HEK293T (cell line): ENCODE measurements at regions not wholly inside any gene's neighbourhood (a gene's known extent, or its start where the extent isn't known, plus 50 kb on each side); places are given as distances from the start of the nearest gene placed in this dataset.

Experiments used
- CTCF ChIA-PET: fragments of 350-600 bp; formaldehyde crosslinking; extraction: SDS; loops from one replicate; lab custom pipeline; 2021; ENCODE audit warnings: antibody characterized with exemption, inconsistent platforms; lab: Yijun Ruan, JAX
- POLR2A ChIA-PET: fragments of 350-600 bp; formaldehyde crosslinking; extraction: SDS; loops from one replicate; lab custom pipeline; 2020; ENCODE audit warnings: antibody characterized with exemption, inconsistent platforms; lab: Yijun Ruan, JAX
- DNase-seq: peaks from one replicate; pipeline ENCODE4 v3.0.0; 2012; ENCODE audit warnings: mixed read lengths; ENCODE audit errors: extremely low spot score
- ARNT ChIP-seq: fragments of 450-650 bp; IDR thresholded peaks from 2 replicates; pipeline ENCODE4 v1.6.1; 2017; ENCODE audit warnings: mild to moderate bottlenecking
- BHLHE40 ChIP-seq: fragments of 450-650 bp; IDR thresholded peaks from 2 replicates; pipeline ENCODE4 v1.6.1; 2016; ENCODE audit warnings: mild to moderate bottlenecking, moderate library complexity, borderline replicate concordance
- CTBP1 ChIP-seq: fragments of 450-650 bp; IDR thresholded peaks from 2 replicates; pipeline ENCODE4 v1.6.1; 2016; ENCODE audit warnings: borderline replicate concordance
- ELF4 ChIP-seq: fragments of 450-650 bp; IDR thresholded peaks from 2 replicates; pipeline ENCODE4 v1.6.1; 2017; ENCODE audit warnings: antibody characterized with exemption
- FOXA1 ChIP-seq: fragments of 450-650 bp; IDR thresholded peaks from 2 replicates; pipeline ENCODE4 v1.6.1; 2016; ENCODE audit warnings: mild to moderate bottlenecking
- FOXK2 ChIP-seq: fragments of 450-650 bp; IDR thresholded peaks from 2 replicates; pipeline ENCODE4 v1.6.1; 2016; ENCODE audit warnings: mild to moderate bottlenecking
- FOXM1 ChIP-seq: fragments of 450-650 bp; IDR thresholded peaks from 2 replicates; pipeline ENCODE4 v1.6.1; 2017; ENCODE audit warnings: mild to moderate bottlenecking, borderline replicate concordance
- HDGF ChIP-seq: fragments of 450-650 bp; IDR thresholded peaks from 2 replicates; pipeline ENCODE4 v1.6.1; 2017; ENCODE audit warnings: antibody characterized with exemption, borderline replicate concordance
- L3MBTL2 ChIP-seq: fragments of 450-650 bp; conservative IDR thresholded peaks from 2 replicates; pipeline ENCODE4 v1.6.1; 2016; ENCODE audit warnings: mild to moderate bottlenecking
- LEF1 ChIP-seq: fragments of 450-650 bp; IDR thresholded peaks from 2 replicates; pipeline ENCODE4 v1.6.1; 2017; ENCODE audit warnings: mild to moderate bottlenecking, borderline replicate concordance
- NFRKB ChIP-seq: fragments of 450-650 bp; IDR thresholded peaks from 2 replicates; pipeline ENCODE4 v1.6.1; 2016; ENCODE audit warnings: mild to moderate bottlenecking, moderate library complexity
- SP1 ChIP-seq: fragments of 450-650 bp; IDR thresholded peaks from 2 replicates; pipeline ENCODE4 v1.6.1; 2017
- SUZ12 ChIP-seq: fragments of 450-650 bp; IDR thresholded peaks from 2 replicates; pipeline ENCODE4 v1.6.1; 2016; ENCODE audit warnings: mild to moderate bottlenecking
- TARDBP ChIP-seq: fragments of 450-650 bp; IDR thresholded peaks from 2 replicates; pipeline ENCODE4 v1.6.1; 2016
- ZNF384 ChIP-seq: fragments of 450-650 bp; IDR thresholded peaks from 2 replicates; pipeline ENCODE4 v1.6.1; 2016
- TF ChIP-seq, protein P1 (sequence below): fragments of 450-650 bp; IDR thresholded peaks from 2 replicates; pipeline ENCODE4 v1.6.1; 2016

DNA sequence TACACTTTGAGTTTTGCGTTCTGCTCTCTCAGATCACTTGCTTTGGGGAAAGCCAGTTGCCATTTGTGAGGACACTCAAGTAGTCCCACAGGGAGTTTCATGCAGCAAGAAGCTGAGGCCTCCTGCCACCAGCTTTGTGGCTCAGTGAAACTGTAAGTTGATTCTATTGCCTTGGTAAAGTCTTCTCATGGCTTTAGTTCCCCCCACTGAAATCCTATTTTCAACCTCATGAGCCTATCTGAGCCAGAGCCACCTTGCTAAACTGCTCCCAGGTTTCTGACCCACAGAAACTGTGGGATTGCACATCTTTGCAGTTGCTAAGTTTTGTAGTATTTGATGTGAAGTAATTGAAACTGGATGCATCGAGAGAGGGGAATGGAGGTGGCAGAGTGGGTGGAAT, 85.4 kb upstream of the TOP3B start:
- DNase-seq, result no peak
- TF ChIP-seq FOXK2, result no peak
- TF ChIP-seq, protein P1, sequence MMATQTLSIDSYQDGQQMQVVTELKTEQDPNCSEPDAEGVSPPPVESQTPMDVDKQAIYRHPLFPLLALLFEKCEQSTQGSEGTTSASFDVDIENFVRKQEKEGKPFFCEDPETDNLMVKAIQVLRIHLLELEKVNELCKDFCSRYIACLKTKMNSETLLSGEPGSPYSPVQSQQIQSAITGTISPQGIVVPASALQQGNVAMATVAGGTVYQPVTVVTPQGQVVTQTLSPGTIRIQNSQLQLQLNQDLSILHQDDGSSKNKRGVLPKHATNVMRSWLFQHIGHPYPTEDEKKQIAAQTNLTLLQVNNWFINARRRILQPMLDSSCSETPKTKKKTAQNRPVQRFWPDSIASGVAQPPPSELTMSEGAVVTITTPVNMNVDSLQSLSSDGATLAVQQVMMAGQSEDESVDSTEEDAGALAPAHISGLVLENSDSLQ, result no peak
- TF ChIP-seq SP1, result no peak
- CTCF ChIA-PET, result no interaction called here
- POLR2A ChIA-PET, result no interaction called here

DNA sequence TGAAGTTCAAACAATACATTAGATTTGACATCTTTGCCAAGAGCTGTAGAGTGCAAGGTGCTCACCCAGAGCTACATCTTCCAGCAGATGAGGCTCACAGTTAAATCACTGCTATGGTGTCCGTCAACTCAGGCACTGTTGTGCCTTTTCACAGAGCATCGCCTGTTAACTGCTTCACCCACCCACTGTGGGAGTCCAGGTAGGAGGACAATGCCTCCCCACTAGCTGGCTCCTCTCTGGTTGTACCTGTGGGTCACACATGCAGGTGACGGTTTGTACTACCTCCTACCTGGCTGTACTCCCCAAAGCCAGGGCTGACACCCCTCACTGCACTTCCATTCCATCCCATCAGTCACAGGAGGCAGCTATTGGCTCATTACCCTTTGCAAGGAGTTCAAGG, 84.6 kb upstream of the TOP3B start:
- CTCF ChIA-PET, result no interaction called here
- no peak for TF ChIP-seq TARDBP
- no peak for TF ChIP-seq ELF4
- TF ChIP-seq FOXA1, result no peak
- TF ChIP-seq FOXM1, result no peak
- no peak for TF ChIP-seq SP1
- TF ChIP-seq L3MBTL2, result no peak
- TF ChIP-seq CTBP1, result no peak
- TF ChIP-seq FOXK2, result no peak
- no peak for TF ChIP-seq ZNF384
- no peak for TF ChIP-seq ARNT
- TF ChIP-seq, protein P1, result no peak
- no peak for TF ChIP-seq BHLHE40
- POLR2A ChIA-PET, result no interaction called here
- DNase-seq, result no peak

DNA sequence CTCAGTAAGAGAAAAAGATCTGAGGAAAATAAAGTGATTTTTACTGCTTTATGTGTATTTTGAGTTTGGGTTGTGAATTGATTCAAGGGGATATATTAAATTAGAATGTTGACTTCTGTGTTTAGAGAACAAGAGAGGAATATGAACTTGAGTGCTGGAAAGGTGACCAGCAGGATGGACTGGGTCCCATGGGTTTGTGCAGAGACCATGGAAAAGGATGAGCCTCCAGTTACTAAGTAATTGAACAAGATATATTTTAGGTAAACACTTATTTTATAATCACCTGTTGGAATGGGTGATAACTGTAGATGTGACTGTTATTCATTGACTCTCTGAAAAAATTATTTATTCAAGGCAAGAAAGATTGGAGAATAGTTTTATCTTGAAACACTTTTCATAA, 82.0 kb upstream of the TOP3B start:
- DNase-seq, result no peak
- POLR2A ChIA-PET, result no interaction called here
- CTCF ChIA-PET, result no interaction called here
- TF ChIP-seq FOXM1 (no peak), SUZ12 (no peak), ZNF384 (no peak), ARNT (no peak), SP1 (no peak), FOXK2 (no peak), ELF4 (no peak), FOXA1 (no peak), LEF1 (no peak), NFRKB (no peak), TARDBP (no peak), CTBP1 (no peak)
- TF ChIP-seq, protein P1, result no peak

DNA sequence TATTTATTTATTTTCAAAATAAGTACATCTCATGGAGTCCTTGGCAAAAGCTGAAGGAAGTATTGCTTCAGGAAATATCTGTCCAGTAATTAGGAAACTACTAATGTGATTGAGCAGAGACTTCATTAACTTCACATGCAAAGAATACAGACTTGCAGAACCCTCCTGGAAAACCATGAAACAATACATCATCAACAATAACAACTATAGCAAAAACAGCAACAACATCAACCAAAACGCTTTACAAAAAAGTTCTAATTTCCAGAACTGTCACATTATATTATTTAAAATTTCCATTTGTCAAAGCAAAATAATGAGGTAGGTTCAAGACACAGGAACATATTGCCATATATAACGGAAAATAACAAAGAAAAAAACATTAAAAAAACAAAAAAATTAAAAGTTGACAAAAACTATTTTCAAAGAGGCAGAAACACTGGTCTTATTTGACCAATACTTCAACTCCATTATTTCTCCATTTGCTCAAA, 79.8 kb upstream of the TOP3B start:
- ChIA-PET CTCF (interaction anchor here (1.3 kb wide), 1 partner anchor 49 kb away, joined by 4 read pairs; no protein-coding TSS in a partner anchor), POLR2A (no interaction called here)
- TF ChIP-seq FOXK2 (no peak), BHLHE40 (no peak), LEF1 (no peak), CTBP1 (no peak), SP1 (no peak)
- DNase-seq, result no peak

DNA sequence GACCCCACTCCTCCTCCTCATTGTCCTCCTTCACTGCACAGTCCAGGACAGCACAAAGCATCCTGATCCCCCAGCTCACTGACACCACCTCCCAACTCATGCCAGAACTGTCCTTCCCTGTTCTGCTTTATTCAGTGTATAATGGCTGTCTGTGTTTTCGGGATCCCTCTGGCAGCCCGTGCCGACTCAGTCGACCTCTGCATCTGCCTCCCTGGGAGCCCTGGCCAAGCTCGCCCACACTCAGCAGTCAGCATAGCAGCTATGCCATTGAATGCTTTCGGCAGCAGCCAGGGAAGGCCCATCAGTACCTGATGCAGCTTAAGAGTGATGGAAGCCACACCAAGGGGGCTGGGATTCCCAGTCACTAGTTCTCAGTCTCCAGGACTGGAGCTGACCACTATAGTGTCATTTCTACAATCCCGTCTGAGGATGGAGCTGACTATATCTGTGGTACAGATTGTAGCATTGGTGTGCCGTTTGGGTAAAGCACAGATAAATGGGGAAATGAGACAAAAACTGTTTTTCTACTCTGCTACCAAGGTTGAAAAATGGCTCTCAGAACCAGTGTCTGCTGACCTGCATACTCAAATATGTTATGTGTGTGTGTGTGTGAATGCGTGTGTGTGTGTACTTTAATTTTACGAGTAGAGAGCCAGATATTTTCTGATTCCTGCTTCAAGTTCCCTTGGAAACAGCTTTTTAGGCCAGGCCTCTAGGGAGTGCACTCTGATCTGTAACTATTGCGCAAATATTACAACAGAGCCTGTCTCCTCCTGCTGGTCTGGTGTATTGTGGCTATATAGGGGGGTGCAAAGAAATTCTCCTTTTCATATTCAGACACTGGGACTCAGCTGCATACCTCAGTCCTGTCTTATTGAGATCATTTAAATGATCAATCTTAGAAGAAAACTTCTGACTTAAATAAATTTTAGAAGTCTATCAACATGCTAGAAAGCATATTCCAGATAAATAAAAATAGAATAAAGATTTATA, 78.8 kb upstream of the TOP3B start:
- ChIA-PET POLR2A (no interaction called here), CTCF (interaction anchor here (0.6 to 1.6 kb wide), 14 partner anchors 9 to 97 kb away, joined by 3 to 10 read pairs (median 4); no protein-coding TSS in a partner anchor)
- no peak for TF ChIP-seq BHLHE40
- no peak for TF ChIP-seq FOXA1
- no peak for TF ChIP-seq NFRKB
- no peak for TF ChIP-seq ZNF384
- TF ChIP-seq ELF4, result no peak
- TF ChIP-seq LEF1, result no peak
- TF ChIP-seq, protein P1, result no peak
- TF ChIP-seq TARDBP, result no peak
- no peak for TF ChIP-seq ARNT
- TF ChIP-seq CTBP1, result no peak
- TF ChIP-seq SP1, result no peak
- no peak for TF ChIP-seq FOXK2
- TF ChIP-seq HDGF, result no peak
- no peak for DNase-seq
